ENCODE measurements at regions not wholly inside any gene's neighbourhood (a gene's known extent, or its start where the extent isn't known, plus 50 kb on each side); places are given as distances from the start of the nearest gene placed in this dataset.

DNA sequence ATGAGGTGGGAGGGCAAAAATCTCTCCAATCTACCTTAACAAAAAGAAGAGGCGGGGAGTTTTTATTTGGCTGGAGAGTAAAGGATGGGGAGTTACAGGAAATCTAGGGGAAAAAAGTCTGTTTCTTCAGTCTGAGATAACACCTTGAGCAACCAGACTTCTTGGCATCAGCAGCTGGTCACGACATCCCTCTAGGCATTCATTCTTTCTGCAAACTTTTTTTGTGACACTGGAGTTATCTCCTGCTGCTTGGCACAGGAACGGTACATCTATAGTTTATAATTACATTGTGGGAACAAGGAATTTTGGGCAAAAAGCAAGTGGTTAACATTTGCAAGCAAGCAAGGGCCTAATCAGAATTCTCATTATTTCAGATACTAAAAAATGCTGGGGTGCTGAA lies 50.6 kb upstream of the IFNGR1 start:
- no peak for DNase-seq (ENCODE audit: low spot score)

DNA sequence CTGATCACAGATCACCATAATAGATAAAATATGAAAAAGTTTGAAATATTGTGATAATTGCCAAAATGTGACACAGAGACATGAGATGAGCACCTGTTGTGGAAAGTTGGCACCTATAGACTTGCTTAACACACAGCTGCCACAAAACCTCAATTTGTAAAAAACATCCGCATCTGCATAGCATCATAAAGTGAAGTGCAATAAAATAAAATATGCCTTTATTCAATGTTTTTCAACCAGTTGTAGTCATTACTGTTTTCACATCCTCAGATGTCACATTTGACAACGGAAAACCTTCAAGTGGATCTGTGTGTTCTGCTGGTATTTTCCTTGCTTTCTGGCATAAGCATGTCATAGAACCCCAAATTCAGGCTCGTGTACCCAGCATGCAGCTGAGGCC lies 50.2 kb upstream of the IFNGR1 start:
- no peak for DNase-seq (ENCODE audit: low spot score)
